HT-29 (cell line): ENCODE measurements at regions not wholly inside any gene's neighbourhood (a gene's known extent, or its start where the extent isn't known, plus 50 kb on each side); places are given as distances from the start of the nearest gene placed in this dataset.
A peak's percentile ranks its signal among the peaks of the same experiment; 100 is the strongest.

Experiments
- DNase-seq: peaks from one replicate; pipeline ENCODE4 v3.0.0-alpha.2; 2015; ENCODE audit warnings: low spot score

DNA sequence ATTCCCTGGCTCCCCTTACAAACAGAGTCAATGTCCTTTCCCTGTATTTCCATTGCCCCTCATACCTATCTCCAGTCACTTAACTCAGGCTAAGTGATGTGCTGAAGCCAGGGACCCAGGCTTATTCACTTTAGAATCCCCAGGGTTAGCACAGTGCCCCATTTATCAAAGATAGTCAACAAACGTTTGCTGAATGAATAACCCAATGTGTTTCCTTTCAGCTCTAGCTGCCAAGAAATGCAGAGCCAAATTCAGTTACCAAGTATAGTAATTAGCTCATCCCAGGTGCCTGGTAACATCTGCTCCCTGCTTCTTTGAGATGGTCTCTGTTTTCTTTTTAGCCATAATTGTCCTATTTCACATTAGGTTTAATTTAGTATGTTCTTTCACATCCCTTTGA, 189.5 kb downstream of the PHLDA1 start:
- DNase-seq = no peak

GRCh38 chr12:75840994-75841355, 190.6 kb downstream of the PHLDA1 start:
- DNase-seq = no peak

GRCh38 chr12:75838309-75838708, 193.3 kb downstream of the PHLDA1 start:
- no peak for DNase-seq

- no peak for DNase-seq
Observed at GRCh38 chr12:75837700-75838099, 193.9 kb downstream of the PHLDA1 start.

DNA sequence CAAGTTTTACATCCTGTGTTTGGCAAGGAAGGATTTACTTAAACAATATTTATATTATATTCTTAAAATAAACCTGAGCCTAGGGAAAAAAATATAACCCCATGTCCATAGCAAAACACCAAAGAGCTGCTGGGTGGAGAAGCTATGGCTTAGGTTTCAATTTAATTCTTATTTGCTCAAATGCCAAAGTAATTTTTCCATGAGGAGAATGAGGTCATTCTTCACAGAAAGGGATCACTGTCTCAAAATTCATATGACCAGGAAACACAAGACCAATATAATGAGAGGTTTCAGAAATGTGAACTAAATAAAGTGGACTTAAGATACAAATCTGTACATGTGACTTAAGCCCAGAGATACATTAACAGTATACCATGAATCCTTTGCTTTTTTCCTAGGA, 195.0 kb downstream of the PHLDA1 start:
- DNase-seq = no peak

- no peak for DNase-seq
Observed at GRCh38 chr12:75834591-75834990, 197.0 kb downstream of the PHLDA1 start.

GRCh38 chr12:75833268-75833667, 198.3 kb downstream of the PHLDA1 start:
- DNase-seq = no peak

GRCh38 chr12:75831402-75831801, 200.2 kb downstream of the PHLDA1 start:
- DNase-seq = no peak

GRCh38 chr12:75827061-75827460, 204.5 kb downstream of the PHLDA1 start:
- no peak for DNase-seq

DNA sequence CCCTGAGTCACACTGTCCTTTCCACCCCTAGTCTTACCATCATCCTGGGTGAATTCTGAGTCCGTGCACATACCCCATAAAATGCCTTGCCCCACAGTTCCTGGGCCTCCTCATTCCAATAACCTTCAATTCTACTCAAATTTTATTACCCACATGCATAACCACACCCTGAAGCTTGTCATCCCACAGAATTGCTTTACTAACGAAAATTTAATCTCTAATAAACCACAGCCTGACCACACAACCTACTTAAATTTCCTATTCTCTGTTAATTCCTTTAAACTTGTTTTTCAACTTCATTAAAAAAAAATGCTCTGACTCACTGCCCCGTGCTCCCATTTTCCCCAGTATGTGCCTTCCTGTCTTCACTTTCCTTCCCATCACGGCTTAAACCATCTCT, 205.9 kb downstream of the PHLDA1 start:
- DNase-seq = peak; percentile 66

GRCh38 chr12:75823475-75823874, 208.1 kb downstream of the PHLDA1 start:
- no peak for DNase-seq

- DNase-seq = no peak
Observed at GRCh38 chr12:75822416-75822815, 209.2 kb downstream of the PHLDA1 start.

GRCh38 chr12:75820848-75821578, 210.6 kb downstream of the PHLDA1 start:
- DNase-seq = no peak

- DNase-seq = no peak
Observed at GRCh38 chr12:75820071-75820470, 211.5 kb downstream of the PHLDA1 start.

DNA sequence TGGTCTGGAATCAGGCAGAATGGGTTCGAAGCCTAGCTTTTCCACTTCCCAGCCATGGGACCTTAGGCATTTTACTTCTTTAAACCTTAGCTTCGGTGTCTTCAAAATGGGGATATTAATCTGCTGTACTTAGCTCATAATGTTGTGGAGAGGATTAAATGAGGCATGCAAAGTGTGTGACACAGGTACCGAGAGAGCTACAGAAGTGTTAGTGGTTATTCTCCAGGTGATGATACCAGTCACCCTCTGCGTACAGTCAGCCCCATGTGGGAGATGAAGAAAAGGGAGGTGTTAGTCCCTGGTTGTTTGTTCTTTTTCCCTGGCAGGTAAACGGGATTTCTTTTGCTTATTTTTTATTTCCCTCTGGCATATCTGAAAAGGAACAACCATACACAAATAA, 212.1 kb downstream of the PHLDA1 start:
- DNase-seq = no peak

DNA sequence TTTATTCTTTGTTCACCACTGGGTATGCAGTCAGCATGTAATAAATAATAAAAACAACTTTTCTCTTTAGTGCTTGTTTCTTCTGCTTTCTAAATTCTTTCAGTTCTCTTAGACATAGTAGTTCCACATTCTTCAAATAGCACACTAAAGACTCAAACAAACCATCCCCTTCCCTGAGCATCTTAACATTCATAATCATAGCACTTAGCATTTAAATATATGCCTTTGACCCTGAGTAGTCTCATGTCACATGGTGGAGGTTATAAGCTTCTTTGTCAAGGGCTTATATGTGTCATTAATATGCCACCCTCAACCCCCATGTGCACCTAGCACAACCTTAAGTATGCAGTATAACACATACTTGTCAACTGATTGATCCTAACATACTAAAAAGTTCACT, 212.7 kb downstream of the PHLDA1 start:
- DNase-seq = no peak

DNA sequence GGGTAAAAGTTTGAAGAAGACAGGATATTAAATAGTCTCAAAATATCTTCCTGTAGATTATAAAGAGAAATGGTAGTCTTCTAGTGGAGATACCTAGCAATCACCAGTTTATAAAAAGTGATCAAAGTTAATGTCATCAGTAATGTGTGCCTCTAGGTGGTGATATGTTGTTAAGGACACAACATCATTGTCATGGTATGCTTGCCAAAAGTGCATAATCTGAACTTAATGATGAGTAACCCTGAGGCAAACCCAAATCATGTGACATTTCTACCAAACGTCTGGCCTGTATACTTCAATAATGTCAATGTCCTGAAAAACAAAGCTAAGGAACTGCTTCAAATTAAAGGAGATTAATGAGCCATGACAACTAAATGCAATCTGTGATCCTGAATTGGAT, 214.7 kb downstream of the PHLDA1 start:
- peak; percentile 60 for DNase-seq

GRCh38 chr12:75815756-75816155, 215.8 kb downstream of the PHLDA1 start:
- no peak for DNase-seq

DNA sequence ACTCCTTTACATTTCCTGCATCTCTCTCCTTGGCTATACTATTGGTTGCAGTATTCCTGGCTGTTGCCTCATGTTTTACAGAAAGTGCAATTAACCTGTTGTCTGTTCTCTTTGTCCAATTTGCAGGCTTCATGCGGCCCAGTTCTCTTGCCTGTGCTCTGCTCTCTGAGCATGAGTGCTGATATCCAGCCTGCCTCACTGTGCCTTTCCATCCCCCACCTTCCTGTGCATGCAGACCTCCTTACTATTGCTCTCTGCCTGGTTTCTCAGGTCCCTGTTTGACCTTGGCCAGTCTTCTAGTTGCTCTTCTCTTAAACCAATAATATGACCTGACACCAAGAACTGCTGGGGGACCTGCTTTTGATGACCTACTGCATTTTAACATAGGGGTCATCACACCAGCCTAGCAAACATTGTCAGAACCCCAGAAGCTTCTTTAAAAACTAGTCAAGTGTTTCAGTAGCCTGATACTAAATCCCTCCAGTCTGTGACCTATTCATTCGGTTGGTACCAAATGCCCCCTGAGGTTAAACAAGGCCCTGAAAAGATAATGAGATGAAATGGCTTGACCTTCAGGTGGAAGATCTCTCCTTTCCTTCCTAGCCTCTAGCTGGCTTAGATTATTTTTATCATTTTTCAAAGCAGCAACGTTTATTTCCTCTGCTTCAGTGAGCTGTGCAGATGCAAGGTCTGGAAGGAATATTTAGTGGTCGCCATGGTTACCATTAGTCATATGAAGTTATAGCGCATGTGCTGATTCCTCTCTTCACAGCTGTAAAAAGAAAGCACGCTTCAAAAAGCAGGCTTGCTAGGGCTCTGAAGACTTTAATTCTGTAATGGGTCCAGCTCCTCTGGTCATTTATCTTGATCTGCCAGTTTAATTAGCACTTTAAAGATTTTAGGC, 216.5 kb downstream of the PHLDA1 start:
- peak; percentile 79 for DNase-seq

DNA sequence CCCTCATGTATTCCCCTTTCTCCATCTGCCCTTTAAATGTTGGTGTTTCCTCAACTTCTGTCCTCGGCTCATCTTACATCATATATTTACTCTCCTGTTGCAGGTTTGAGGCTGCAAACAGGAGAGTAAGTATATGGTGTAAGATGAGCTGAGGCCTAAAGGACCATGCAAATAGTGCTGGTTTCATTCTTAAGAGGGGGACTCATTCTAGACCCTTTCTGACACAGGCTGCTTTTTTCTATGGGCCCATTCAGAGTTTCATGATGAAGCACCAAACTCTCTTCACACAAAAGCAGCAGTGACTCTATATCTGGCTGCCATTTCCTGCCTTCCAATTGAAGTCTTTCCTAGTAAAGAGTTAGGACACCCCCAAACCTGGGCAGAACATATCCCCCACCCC, 218.5 kb downstream of the PHLDA1 start:
- DNase-seq = no peak

GRCh38 chr12:75812271-75813018, 219.1 kb downstream of the PHLDA1 start:
- no peak for DNase-seq

GRCh38 chr12:75809746-75810145, 221.8 kb downstream of the PHLDA1 start:
- no peak for DNase-seq
